ENCODE measurements at regions not wholly inside any gene's neighbourhood (a gene's known extent, or its start where the extent isn't known, plus 50 kb on each side); places are given as distances from the start of the nearest gene placed in this dataset.

DNA sequence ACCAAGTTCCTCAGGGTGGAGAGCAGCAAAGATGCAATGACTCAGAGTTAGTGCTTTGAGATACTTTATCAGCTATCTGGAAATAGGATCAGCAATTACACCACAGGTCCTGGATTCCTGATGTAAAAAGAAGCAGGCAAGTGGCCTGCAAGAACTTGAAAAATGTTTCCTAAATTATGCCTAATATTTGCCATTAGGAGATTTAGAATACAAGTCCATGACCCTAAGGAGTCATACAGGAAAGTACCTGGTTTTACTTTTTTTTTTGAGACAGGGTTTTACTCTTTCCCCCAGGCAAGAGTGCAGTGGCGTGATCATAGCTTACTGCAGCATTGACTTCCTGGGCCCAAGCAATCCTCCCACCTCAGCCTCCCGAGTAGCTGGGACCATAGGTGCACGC is 78.8 kb upstream of the CRBN start:
- Histone ChIP-seq H3K27me3 (ENCODE audit: control insufficient read depth, insufficient read depth) (no peaks in the 10 kb centered on the region), H3K9me3 (ENCODE audit: control insufficient read depth, low read length) (no peaks in the 10 kb centered on the region), H3K4me3 (ENCODE audit: low read length) (no peak overlapping the region), H3K4me1 (ENCODE audit: control insufficient read depth, insufficient read depth, low read length) (no peaks in the 10 kb centered on the region), H3K27ac (ENCODE audit: low read length) (no peak overlapping the region)
- DNase-seq = no peak
- WGBS = 78% methylated on average over 3 of the region's 3 CpGs
- intact Hi-C loops (cut with DNase I) = no loop called here
- ATAC-seq = no peak

- Histone ChIP-seq H3K27me3 (ENCODE audit: control insufficient read depth, insufficient read depth) (no peaks in the 10 kb centered on the region), H3K27ac (ENCODE audit: low read length) (no peak overlapping the region), H3K4me1 (ENCODE audit: control insufficient read depth, insufficient read depth, low read length) (no peaks in the 10 kb centered on the region), H3K9me3 (ENCODE audit: control insufficient read depth, low read length) (peaks cover 3% of the 10 kb centered on the region), H3K4me3 (ENCODE audit: low read length) (no peak overlapping the region)
- no peak for ATAC-seq
- intact Hi-C loops (cut with DNase I) = no loop called here
- no peak for DNase-seq
- 67% methylated on average over 4 of the region's 4 CpGs for WGBS
Measured at GRCh38 chr3:3241596-3241995, 62.1 kb upstream of the CRBN start.

DNA sequence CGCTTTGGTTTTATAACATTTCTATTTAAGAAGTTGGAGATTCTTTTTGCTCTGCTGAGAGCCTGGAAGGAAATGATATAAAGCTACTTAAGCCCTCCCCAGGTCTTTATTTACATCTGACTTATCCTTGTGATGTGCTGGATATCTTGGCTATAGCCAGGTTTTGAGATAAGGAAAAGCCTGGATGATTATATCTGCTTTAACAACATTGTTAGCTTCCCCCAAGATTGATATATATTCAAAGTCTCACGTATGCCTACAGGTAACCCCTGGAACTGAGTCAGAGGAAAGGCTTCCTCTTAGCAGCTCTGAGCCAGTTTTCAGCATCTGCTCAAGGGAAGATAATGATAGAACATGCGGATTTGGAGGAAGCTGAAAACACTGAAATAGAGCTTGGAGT is 61.5 kb upstream of the CRBN start:
- DNase-seq (no peak), ATAC-seq (no peak)
- no peak overlapping the region for H3K27ac ChIP-seq (ENCODE audit: low read length)
- H3K9me3 ChIP-seq (ENCODE audit: control insufficient read depth, low read length) = peaks cover 3% of the 10 kb centered on the region
- intact Hi-C loops (cut with DNase I) = no loop called here
- no peaks in the 10 kb centered on the region for H3K27me3 ChIP-seq (ENCODE audit: control insufficient read depth, insufficient read depth)
- H3K4me3 ChIP-seq (ENCODE audit: low read length) = no peak overlapping the region
- 33% methylated on average over 3 of the region's 3 CpGs for WGBS
- H3K4me1 ChIP-seq (ENCODE audit: control insufficient read depth, insufficient read depth, low read length) = no peaks in the 10 kb centered on the region

DNA sequence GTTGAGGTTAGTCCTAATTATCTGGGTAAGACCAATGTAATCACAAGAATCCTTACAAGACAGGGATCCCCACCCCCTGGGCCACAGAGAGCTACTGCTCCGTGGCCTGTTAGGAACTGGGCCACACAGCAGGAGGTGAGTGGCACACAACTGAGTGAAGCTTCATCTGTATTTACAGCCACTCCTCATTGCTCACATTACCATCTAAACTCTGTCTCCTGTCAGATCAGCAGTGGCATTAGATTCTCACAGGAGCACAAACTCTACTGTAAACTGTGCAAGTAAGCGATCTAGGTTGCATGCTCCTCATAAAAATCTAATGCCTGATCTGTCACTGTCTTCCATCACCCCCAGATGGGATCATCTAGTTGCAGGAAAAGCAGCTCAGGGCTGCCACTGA is 58.5 kb upstream of the CRBN start:
- H3K27ac ChIP-seq (ENCODE audit: low read length) = no peak overlapping the region
- 79% methylated on average over 2 of the region's 2 CpGs for WGBS
- ATAC-seq = no peak

DNA sequence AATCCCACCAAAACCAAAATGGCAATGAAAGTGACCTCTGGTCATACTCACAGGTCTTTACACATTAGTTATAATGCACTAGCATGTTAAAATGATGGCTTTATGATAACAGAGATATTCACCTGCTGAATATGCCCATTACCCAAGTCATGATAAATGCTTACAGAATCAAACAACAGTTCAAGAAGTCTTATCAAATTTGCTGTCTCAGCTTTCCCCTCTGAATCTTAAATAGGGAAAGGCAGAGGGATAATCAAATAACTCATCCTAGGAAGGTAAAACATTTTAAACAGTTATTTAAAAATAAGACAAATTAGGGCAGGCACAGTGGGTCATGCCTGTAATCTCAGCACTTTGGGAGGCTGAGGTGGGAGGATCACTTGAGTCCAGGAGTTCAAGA is 52.8 kb upstream of the CRBN start:
- intact Hi-C loops (cut with DNase I) = no loop called here
- H3K27me3 ChIP-seq (ENCODE audit: control insufficient read depth, insufficient read depth) = no peaks in the 10 kb centered on the region
- no peak overlapping the region for H3K27ac ChIP-seq (ENCODE audit: low read length)
- no peak overlapping the region for H3K4me3 ChIP-seq (ENCODE audit: low read length)
- ATAC-seq (no peak), DNase-seq (no peak)
- H3K4me1 ChIP-seq (ENCODE audit: control insufficient read depth, insufficient read depth, low read length) = no peaks in the 10 kb centered on the region
- H3K9me3 ChIP-seq (ENCODE audit: control insufficient read depth, low read length) = no peaks in the 10 kb centered on the region

More for the DNA sequence above, 58.5 kb upstream of the CRBN start:
- no peaks in the 10 kb centered on the region for H3K4me1 ChIP-seq (ENCODE audit: control insufficient read depth, insufficient read depth, low read length)
- H3K27me3 ChIP-seq (ENCODE audit: control insufficient read depth, insufficient read depth) = no peaks in the 10 kb centered on the region
- DNase-seq = no peak
- H3K9me3 ChIP-seq (ENCODE audit: control insufficient read depth, low read length) = no peaks in the 10 kb centered on the region
- intact Hi-C loops (cut with DNase I) = no loop called here
- H3K4me3 ChIP-seq (ENCODE audit: low read length) = no peak overlapping the region

Data from right cardiac atrium (tissue), 5 donors.